MM.1S (cell line): ENCODE measurements at regions not wholly inside any gene's neighbourhood (a gene's known extent, or its start where the extent isn't known, plus 50 kb on each side); places are given as distances from the start of the nearest gene placed in this dataset.

Experiments used
- DNase-seq: peaks from one replicate; pipeline ENCODE4 v3.0.0-alpha.2; 2015
- H2AFZ ChIP-seq: fragments of 300-600 bp; sonication (generic); 2 replicates; pipeline ENCODE4 v1.6.0; 2016; ENCODE audit warnings: antibody characterized with exemption, low read length
- H3F3A ChIP-seq: fragments of 300-600 bp; sonication (generic); 2 replicates; pipeline ENCODE4 v1.6.1; 2016; ENCODE audit warnings: mild to moderate bottlenecking, antibody characterized with exemption, low read length, moderate library complexity, mixed read lengths; ENCODE audit not compliant: insufficient read depth
- H3K27ac ChIP-seq: fragments of 300-600 bp; sonication (generic); 2 replicates; pipeline ENCODE4 v1.5.1; 2016; ENCODE audit warnings: mild to moderate bottlenecking, low read length
- H3K27me3 ChIP-seq: fragments of 300-600 bp; sonication (generic); replicated peaks from 2 replicates; pipeline ENCODE4 v1.6.0; 2016; ENCODE audit warnings: low read length; ENCODE audit not compliant: insufficient read depth
- H3K36me3 ChIP-seq: fragments of 300-600 bp; sonication (generic); replicated peaks from 2 replicates; pipeline ENCODE4 v1.6.1; 2016; ENCODE audit warnings: mild to moderate bottlenecking, low read length, mixed read lengths; ENCODE audit not compliant: insufficient read depth
- H3K4me1 ChIP-seq: fragments of 300-600 bp; sonication (generic); 2 replicates; pipeline ENCODE4 v1.6.1; 2016; ENCODE audit warnings: low read length, mixed read lengths
- H3K4me2 ChIP-seq: fragments of 300-600 bp; sonication (generic); 2 replicates; pipeline ENCODE4 v1.6.0; 2016; ENCODE audit warnings: low read depth, low read length
- H3K4me3 ChIP-seq: fragments of 300-600 bp; sonication (generic); 2 replicates; pipeline ENCODE4 v1.5.1; 2016; ENCODE audit warnings: low read length, mixed read lengths
- H3K79me2 ChIP-seq: fragments of 300-600 bp; sonication (generic); 2 replicates; pipeline ENCODE4 v1.6.1; 2016; ENCODE audit warnings: mixed run types, low read length, mixed read lengths
- H3K9ac ChIP-seq: fragments of 300-600 bp; sonication (generic); 2 replicates; pipeline ENCODE4 v1.6.1; 2016; ENCODE audit warnings: low read length, mixed read lengths
- H3K9me2 ChIP-seq: fragments of 300-600 bp; sonication (generic); replicated peaks from 2 replicates; pipeline ENCODE4 v1.6.1; 2016; ENCODE audit warnings: mild to moderate bottlenecking, low read length, mixed read lengths; ENCODE audit not compliant: insufficient read depth
- H3K9me3 ChIP-seq: fragments of 300-600 bp; sonication (generic); replicated peaks from 2 replicates; pipeline ENCODE4 v1.6.1; 2016; ENCODE audit warnings: mild to moderate bottlenecking, low read length, mixed read lengths; ENCODE audit not compliant: insufficient read depth
- H4K20me1 ChIP-seq: fragments of 300-600 bp; sonication (generic); 2 replicates; pipeline ENCODE4 v1.6.1; 2016; ENCODE audit warnings: mild to moderate bottlenecking, low read length, moderate library complexity, mixed read lengths; ENCODE audit not compliant: insufficient read depth
- EZH2 ChIP-seq: fragments of 300-600 bp; sonication (generic); optimal IDR thresholded peaks from 2 replicates; pipeline ENCODE3; 2017; ENCODE audit warnings: low read depth, mild to moderate bottlenecking, antibody characterized with exemption, low read length, mixed read lengths
- EZH2phosphoT487 ChIP-seq: fragments of 300-600 bp; sonication (generic); IDR thresholded peaks from 2 replicates; pipeline ENCODE4 v1.6.1; 2018; ENCODE audit warnings: antibody characterized with exemption, low read length
- TF ChIP-seq, protein P1 (sequence below): fragments of 300-600 bp; sonication (generic); IDR thresholded peaks from 2 replicates; pipeline ENCODE4 v1.5.1; 2016; ENCODE audit warnings: antibody characterized with exemption, low read length, mixed read lengths

GRCh38 chr15:58357529-58358476 is 74.0 kb upstream of the LIPC start:
- no peak overlapping the region for H3K4me2 ChIP-seq
- no peaks in the 10 kb centered on the region for H3K4me1 ChIP-seq
- H3K9me3 ChIP-seq, result no peaks in the 10 kb centered on the region
- no peak overlapping the region for H2AFZ ChIP-seq
- H3K27me3 ChIP-seq, result no peaks in the 10 kb centered on the region
- H3K9ac ChIP-seq, result no peak overlapping the region
- H4K20me1 ChIP-seq, result no peaks in the 10 kb centered on the region
- H3K36me3 ChIP-seq, result no peaks in the 10 kb centered on the region
- H3F3A ChIP-seq, result no peaks in the 10 kb centered on the region
- no peaks in the 10 kb centered on the region for H3K79me2 ChIP-seq
- H3K9me2 ChIP-seq, result no peaks in the 10 kb centered on the region
- no peak overlapping the region for H3K4me3 ChIP-seq
- DNase-seq, result no peak
- TF ChIP-seq, protein P1, sequence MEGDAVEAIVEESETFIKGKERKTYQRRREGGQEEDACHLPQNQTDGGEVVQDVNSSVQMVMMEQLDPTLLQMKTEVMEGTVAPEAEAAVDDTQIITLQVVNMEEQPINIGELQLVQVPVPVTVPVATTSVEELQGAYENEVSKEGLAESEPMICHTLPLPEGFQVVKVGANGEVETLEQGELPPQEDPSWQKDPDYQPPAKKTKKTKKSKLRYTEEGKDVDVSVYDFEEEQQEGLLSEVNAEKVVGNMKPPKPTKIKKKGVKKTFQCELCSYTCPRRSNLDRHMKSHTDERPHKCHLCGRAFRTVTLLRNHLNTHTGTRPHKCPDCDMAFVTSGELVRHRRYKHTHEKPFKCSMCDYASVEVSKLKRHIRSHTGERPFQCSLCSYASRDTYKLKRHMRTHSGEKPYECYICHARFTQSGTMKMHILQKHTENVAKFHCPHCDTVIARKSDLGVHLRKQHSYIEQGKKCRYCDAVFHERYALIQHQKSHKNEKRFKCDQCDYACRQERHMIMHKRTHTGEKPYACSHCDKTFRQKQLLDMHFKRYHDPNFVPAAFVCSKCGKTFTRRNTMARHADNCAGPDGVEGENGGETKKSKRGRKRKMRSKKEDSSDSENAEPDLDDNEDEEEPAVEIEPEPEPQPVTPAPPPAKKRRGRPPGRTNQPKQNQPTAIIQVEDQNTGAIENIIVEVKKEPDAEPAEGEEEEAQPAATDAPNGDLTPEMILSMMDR, result no peak
- no peak for TF ChIP-seq EZH2
- no peak for TF ChIP-seq EZH2phosphoT487
- no peak overlapping the region for H3K27ac ChIP-seq

DNA sequence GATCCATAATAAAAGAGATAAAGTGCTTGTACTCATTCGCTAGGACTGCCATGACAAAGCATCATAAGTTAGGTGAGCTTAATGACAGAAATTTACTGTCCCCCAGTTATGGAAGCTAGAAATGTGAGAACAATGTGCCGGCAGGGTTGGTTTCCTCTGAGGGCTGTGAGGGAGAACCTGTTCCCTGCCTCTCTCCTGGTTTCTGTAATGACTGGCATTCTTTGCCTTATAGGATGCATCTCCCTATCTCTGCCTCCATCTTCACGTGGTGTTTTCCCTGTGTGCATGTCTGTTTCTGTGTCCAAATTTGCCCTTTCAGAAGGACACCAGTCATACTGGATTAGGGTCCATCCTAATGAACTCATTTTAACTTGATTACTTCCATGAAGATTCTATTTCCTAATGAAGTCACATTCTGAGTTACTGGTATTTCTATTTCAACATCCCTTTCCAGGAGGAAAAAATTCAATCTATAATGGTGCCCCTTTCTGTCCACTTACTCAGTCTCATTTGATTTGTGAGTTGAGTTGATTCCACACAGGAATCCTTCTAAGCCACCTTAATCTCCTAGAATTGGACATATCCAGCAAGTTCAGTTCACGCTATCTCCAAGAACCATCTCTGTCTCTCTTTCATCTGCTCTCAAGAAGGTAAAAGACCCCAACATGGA is 71.2 kb upstream of the LIPC start:
- H3F3A ChIP-seq, result no peaks in the 10 kb centered on the region
- H3K4me2 ChIP-seq, result no peak overlapping the region
- H3K9ac ChIP-seq, result no peak overlapping the region
- no peaks in the 10 kb centered on the region for H4K20me1 ChIP-seq
- H3K4me1 ChIP-seq, result no peaks in the 10 kb centered on the region
- H3K9me2 ChIP-seq, result no peaks in the 10 kb centered on the region
- H3K4me3 ChIP-seq, result no peak overlapping the region
- H3K79me2 ChIP-seq, result no peaks in the 10 kb centered on the region
- no peaks in the 10 kb centered on the region for H3K36me3 ChIP-seq
- no peak overlapping the region for H3K27ac ChIP-seq
- H2AFZ ChIP-seq, result no peak overlapping the region
- H3K27me3 ChIP-seq, result no peaks in the 10 kb centered on the region
- H3K9me3 ChIP-seq, result no peaks in the 10 kb centered on the region
- no peak for TF ChIP-seq EZH2
- TF ChIP-seq EZH2phosphoT487, result no peak
- TF ChIP-seq, protein P1, result no peak
- DNase-seq, result no peak

- no peaks in the 10 kb centered on the region for H3K9me2 ChIP-seq
- H2AFZ ChIP-seq, result no peak overlapping the region
- no peaks in the 10 kb centered on the region for H3K4me1 ChIP-seq
- no peaks in the 10 kb centered on the region for H3F3A ChIP-seq
- no peak overlapping the region for H3K4me2 ChIP-seq
- no peak for TF ChIP-seq EZH2
- TF ChIP-seq, protein P1, result no peak
- no peak for TF ChIP-seq EZH2phosphoT487
- no peaks in the 10 kb centered on the region for H3K36me3 ChIP-seq
- no peaks in the 10 kb centered on the region for H3K9me3 ChIP-seq
- no peak overlapping the region for H3K4me3 ChIP-seq
- DNase-seq, result no peak
- no peak overlapping the region for H3K27ac ChIP-seq
- H3K27me3 ChIP-seq, result no peaks in the 10 kb centered on the region
- H3K79me2 ChIP-seq, result no peaks in the 10 kb centered on the region
- no peaks in the 10 kb centered on the region for H4K20me1 ChIP-seq
- no peak overlapping the region for H3K9ac ChIP-seq
Measured at GRCh38 chr15:58361273-58361759, 70.5 kb upstream of the LIPC start.
